Neural cell (in vitro differentiated cells): ENCODE measurements at regions not wholly inside any gene's neighbourhood (a gene's known extent, or its start where the extent isn't known, plus 50 kb on each side); places are given as distances from the start of the nearest gene placed in this dataset.

Experiments used
- CTCF ChIP-seq: fragments of 450-650 bp; IDR thresholded peaks from 2 replicates; pipeline ENCODE4 v1.5.1; 2014; ENCODE audit warnings: antibody characterized with exemption, mild to moderate bottlenecking, moderate library complexity; ENCODE audit not compliant: poor library complexity, severe bottlenecking
- EP300 ChIP-seq: fragments of 450-650 bp; conservative IDR thresholded peaks from 2 replicates; pipeline ENCODE4 v1.6.1; 2014; ENCODE audit warnings: antibody characterized with exemption, mild to moderate bottlenecking, moderate library complexity; ENCODE audit not compliant: poor library complexity, severe bottlenecking
- EZH2 ChIP-seq: fragments of 200-600, 300-800 bp; shearing (Covaris generic), sonication (generic); IDR thresholded peaks from 2 replicates; pipeline ENCODE4 v1.6.1; 2014; ENCODE audit warnings: antibody characterized with exemption, low read length, borderline replicate concordance, mild to moderate bottlenecking; ENCODE audit not compliant: insufficient read depth, poor library complexity, severe bottlenecking
- MXI1 ChIP-seq: fragments of 450-650 bp; conservative IDR thresholded peaks from 2 replicates; pipeline ENCODE4 v1.6.1; 2014; ENCODE audit warnings: antibody characterized with exemption, mild to moderate bottlenecking; ENCODE audit not compliant: poor library complexity, severe bottlenecking
- POLR2AphosphoS5 ChIP-seq: IDR thresholded peaks from 2 replicates; pipeline ENCODE4 v1.6.1; 2012
- RAD21 ChIP-seq: fragments of 450-650 bp; conservative IDR thresholded peaks from 2 replicates; pipeline ENCODE4 v1.6.1; 2014; ENCODE audit warnings: antibody characterized with exemption, mild to moderate bottlenecking, moderate library complexity
- REST ChIP-seq: IDR thresholded peaks from 2 replicates; pipeline ENCODE4 v1.6.1; 2012; ENCODE audit warnings: borderline replicate concordance
- SMC3 ChIP-seq: fragments of 450-650 bp; conservative IDR thresholded peaks from 2 replicates; pipeline ENCODE4 v1.6.1; 2014; ENCODE audit warnings: antibody characterized with exemption, mild to moderate bottlenecking, moderate library complexity; ENCODE audit not compliant: poor library complexity
- TAF1 ChIP-seq: IDR thresholded peaks from 2 replicates; pipeline ENCODE4 v1.6.1; 2012; ENCODE audit warnings: low read depth

GRCh38 chr14:94867209-94867608 lies 97.3 kb upstream of the GSC start:
- TF ChIP-seq CTCF: no peak
- TF ChIP-seq TAF1: no peak
- no peak for TF ChIP-seq EP300
- TF ChIP-seq POLR2AphosphoS5: no peak
- no peak for TF ChIP-seq EZH2
- no peak for TF ChIP-seq SMC3
- TF ChIP-seq REST: no peak
- no peak for TF ChIP-seq RAD21
- TF ChIP-seq MXI1: no peak
